ENCODE measurements at regions not wholly inside any gene's neighbourhood (a gene's known extent, or its start where the extent isn't known, plus 50 kb on each side); places are given as distances from the start of the nearest gene placed in this dataset.

DNA sequence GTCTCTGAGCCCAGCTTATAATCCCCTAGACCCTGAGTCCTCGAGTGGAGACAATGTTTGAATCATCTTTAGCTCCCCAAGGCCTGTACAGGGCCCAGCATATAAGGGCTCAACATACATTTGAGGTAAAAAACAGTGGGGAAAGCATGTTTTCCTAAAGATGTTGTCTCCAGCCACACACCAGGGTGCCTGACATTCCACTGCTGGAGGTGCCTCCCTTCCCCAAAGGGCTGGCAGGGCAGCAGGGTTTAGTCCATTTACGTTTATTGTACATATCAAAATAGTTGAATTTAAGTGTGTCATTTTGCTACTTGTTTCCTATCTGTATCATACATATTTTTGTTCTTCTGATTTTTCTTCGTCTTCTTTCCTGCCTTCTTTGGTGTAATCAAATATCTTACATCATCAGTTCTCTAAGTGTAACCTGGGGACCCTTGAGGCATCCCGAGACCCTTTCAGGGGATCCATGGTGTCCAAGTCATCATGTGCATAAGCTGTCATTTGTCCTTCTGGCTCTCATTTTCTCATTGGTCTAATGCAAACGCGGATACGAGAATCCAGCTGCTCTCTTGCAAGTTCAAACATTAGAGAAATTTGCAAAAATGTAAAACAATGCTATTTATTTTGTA is 101.6 kb downstream of the PDGFA start:
- TF ChIP-seq CTCF (IDR thresholded peaks at IDR 0.05; ENCODE audit: borderline replicate concordance, extremely low read depth, low read length, poor library complexity, severe bottlenecking) (no peak), EZH2 (IDR thresholded peaks at IDR 0.05; ENCODE audit: borderline replicate concordance, low read depth, low read length, severe bottlenecking) (no peak)
